K562 (cell line): ENCODE measurements at regions not wholly inside any gene's neighbourhood (a gene's known extent, or its start where the extent isn't known, plus 50 kb on each side); places are given as distances from the start of the nearest gene placed in this dataset.

Experiments
- ATAC-seq: fragments of 200-7000 bp; cut with Tn5 transposase; 3 replicates; pipeline ENCODE4 v1.9.1; 2020; ENCODE audit warnings: moderate library complexity
- BruUV-seq: library from RNA; stranded (reverse); fragments of 400-500 nt; replicated peaks from 2 replicates; lab custom pipeline; 2021; lab: Mats Ljungman, UMichigan
- CTCF ChIA-PET: fragments of 300-600 bp; formaldehyde crosslinking; extraction: SDS; loops from one replicate; lab custom pipeline; 2021; ENCODE audit warnings: low intra/inter-chr PET ratio; lab: Yijun Ruan, JAX
- POLR2A ChIA-PET: fragments of 300-600, 350-650 bp; sonication (Branson Sonifier 250); formaldehyde crosslinking; extraction: SDS; loops from one replicate; lab custom pipeline; 2021; ENCODE audit warnings: antibody characterized with exemption, inconsistent platforms; lab: Yijun Ruan, JAX
- DNase-seq, 4 experiments: peaks; one replicate each; pipeline versions ENCODE4 v3.0.0 to v3.0.0-alpha.2; 2011 to 2018; ENCODE audit warnings: low spot score in 3 of 4, mixed read lengths in 3 of 4; ENCODE audit errors: extremely low read depth in 1 of 4
- FAIRE-seq: peaks from 2 replicates; lab custom pipeline; 2011; peaks lifted over from hg19 to GRCh38; lab: Jason Lieb, UNC
- H2AFZ ChIP-seq: 2 replicates; pipeline ENCODE4 v1.6.0; 2011; ENCODE audit warnings: low read depth, low read length, control low read depth, inconsistent platforms
- H3K27ac ChIP-seq: fragments of 200-600 bp; 3 replicates; pipeline ENCODE4 v1.8.0; 2011; ENCODE audit warnings: low read depth, mild to moderate bottlenecking, control low read depth, inconsistent platforms, low read length, moderate library complexity, mixed read lengths; ENCODE audit errors: extremely low read depth
- H3K27me3 ChIP-seq, 2 experiments: fragments of 300-600 bp in 1 of 2; 2 replicates in 1 of 2; 3 replicates in 1 of 2; pipeline versions ENCODE4 v1.6.0 to v1.8.0; 2011; ENCODE audit warnings: inconsistent platforms in 2 of 2, low read length in 2 of 2, mild to moderate bottlenecking in 1 of 2, mixed read lengths in 1 of 2, moderate library complexity in 1 of 2; ENCODE audit not compliant: control insufficient read depth in 2 of 2, insufficient read depth in 2 of 2
- H3K36me3 ChIP-seq: fragments of 300-600 bp; 3 replicates; pipeline ENCODE4 v1.8.0; 2011; ENCODE audit warnings: mild to moderate bottlenecking, low read length, inconsistent platforms; ENCODE audit not compliant: control insufficient read depth, insufficient read depth
- H3K4me1 ChIP-seq, 2 experiments: fragments of 200-600 bp in 1 of 2; replicated peaks in 1 of 2; 2 replicates in 1 of 2; 3 replicates in 1 of 2; pipeline versions ENCODE4 v1.5.1 to v1.8.0; 2011; ENCODE audit warnings: inconsistent platforms in 2 of 2, low read length in 2 of 2, mild to moderate bottlenecking in 1 of 2, mixed read lengths in 1 of 2, moderate library complexity in 1 of 2; ENCODE audit not compliant: control insufficient read depth in 2 of 2, insufficient read depth in 2 of 2
- H3K4me2 ChIP-seq: 2 replicates; pipeline ENCODE4 v1.6.1; 2011; ENCODE audit warnings: low read length, control low read depth, inconsistent platforms, mixed read lengths; ENCODE audit not compliant: insufficient read depth
- H3K4me3 ChIP-seq: fragments of 200-600 bp; sonication (generic), shearing (Covaris generic); 2 replicates; pipeline ENCODE4 v1.5.1; 2016; ENCODE audit warnings: control low read depth, inconsistent platforms
- H3K79me2 ChIP-seq: fragments of 200-600 bp; 3 replicates; pipeline ENCODE4 v1.8.0; 2011; ENCODE audit warnings: low read length, inconsistent platforms; ENCODE audit not compliant: control insufficient read depth, insufficient read depth
- H3K9ac ChIP-seq, 2 experiments: 2 replicates each; pipeline versions ENCODE4 v1.6.0 to v1.6.1; 2011; ENCODE audit warnings: low read depth in 2 of 2, low read length in 2 of 2, control low read depth in 1 of 2, inconsistent platforms in 1 of 2, mild to moderate bottlenecking in 1 of 2, mixed read lengths in 1 of 2; ENCODE audit not compliant: insufficient read depth in 1 of 2
- H3K9me1 ChIP-seq: one replicate; pipeline ENCODE4 v1.6.0; 2011; ENCODE audit warnings: inconsistent platforms, mild to moderate bottlenecking, low read length, moderate library complexity; ENCODE audit not compliant: control insufficient read depth, insufficient read depth
- H3K9me3 ChIP-seq: replicated peaks from 2 replicates; pipeline ENCODE4 v1.5.1; 2011; ENCODE audit warnings: low read depth, low read length, inconsistent platforms; ENCODE audit not compliant: control insufficient read depth, insufficient read depth
- H4K20me1 ChIP-seq: replicated peaks from 2 replicates; pipeline ENCODE4 v1.6.1; 2011; ENCODE audit warnings: low read length, inconsistent platforms, mixed read lengths; ENCODE audit not compliant: control insufficient read depth, insufficient read depth
- CEBPB ChIP-seq: fragments of 450-650 bp; IDR thresholded peaks from 2 replicates; pipeline ENCODE4 v1.6.1; 2016; ENCODE audit warnings: missing genetic modification characterization, missing compliant biosample characterization
- E2F6 ChIP-seq, 2 experiments: IDR thresholded peaks; 2 replicates each; pipeline ENCODE4 v1.6.1; 2011; ENCODE audit warnings: borderline replicate concordance in 1 of 2, control low read depth in 1 of 2, low read depth in 1 of 2, low read length in 1 of 2, mild to moderate bottlenecking in 1 of 2, mixed read lengths in 1 of 2, moderate library complexity in 1 of 2; ENCODE audit not compliant: insufficient read depth in 1 of 2, insufficient read length in 1 of 2, poor library complexity in 1 of 2, severe bottlenecking in 1 of 2; ENCODE audit errors: extremely low read depth in 1 of 2
- FOXJ2 ChIP-seq: fragments of 200-800 bp; sonication (Bioruptor generic); IDR thresholded peaks from 2 replicates; pipeline ENCODE4 v1.6.1; 2016; ENCODE audit warnings: missing genetic modification characterization, missing compliant biosample characterization
- IRF2 ChIP-seq: sonication (generic); formaldehyde crosslinking; IDR thresholded peaks from 2 replicates; pipeline ENCODE4 v1.8.1; 2022; ENCODE audit warnings: mild to moderate bottlenecking, missing genetic modification reagents
- MITF ChIP-seq: IDR thresholded peaks from 2 replicates; pipeline ENCODE4 v1.6.1; 2014; ENCODE audit warnings: antibody characterized with exemption
- PHF21A ChIP-seq: fragments of 450-650 bp; IDR thresholded peaks from 2 replicates; pipeline ENCODE4 v1.6.1; 2017; ENCODE audit warnings: low read depth, borderline replicate concordance
- YBX1 ChIP-seq: fragments of 450-650 bp; IDR thresholded peaks from 2 replicates; pipeline ENCODE4 v1.7.1; 2016; ENCODE audit warnings: mild to moderate bottlenecking
- ZNF12 ChIP-seq: sonication (generic); formaldehyde crosslinking; IDR thresholded peaks from 2 replicates; pipeline ENCODE4 v1.4.0; 2020; ENCODE audit warnings: mild to moderate bottlenecking, missing genetic modification reagents
- WGBS: fragments of 100-300 bp; shearing (Covaris generic); methylation state at CpG from one replicate; pipeline ENCODE4 v1.1.6; 2016; ENCODE audit warnings: low coverage, mixed read lengths; ENCODE audit not compliant: insufficient coverage; ENCODE audit errors: missing lambda C conversion rate; 5-methylcytosine and 5-hydroxymethylcytosine counted together
- in situ Hi-C: fragments of 300-500 bp; cut with MboI; formaldehyde crosslinking; loops from 4 replicates; pipeline ENCODE4 v1.15.0; 2018; ENCODE audit warnings: inconsistent platforms, mixed read lengths
- intact Hi-C: fragments of 100-400 bp; cut with micrococcal nuclease; formaldehyde crosslinking; loops from 2 replicates; pipeline ENCODE4 v1.14.2; 2022

GRCh38 chr5:12413075-12413474 is 508.8 kb upstream of the CTNND2 start (continued):
- TF ChIP-seq FOXJ2 (tag) (no peak), ZNF12 (CRISPR knock-in tag) (no peak), CEBPB (tag) (no peak), PHF21A (no peak), IRF2 (CRISPR knock-in tag) (no peak), MITF (no peak)

GRCh38 chr5:12399868-12400267 is 495.6 kb upstream of the CTNND2 start:
- in situ Hi-C loops: no loop called here
- 6% methylated on average over 2 of the region's 2 CpGs for WGBS

More at GRCh38 chr5:12399868-12400267, 495.6 kb upstream of the CTNND2 start:
- no peaks in the 10 kb centered on the region for H4K20me1 ChIP-seq
- BruUV-seq: no TSS peak
- H3K79me2 ChIP-seq: no peaks in the 10 kb centered on the region
- DNase-seq (no peak), FAIRE-seq (no peak), ATAC-seq (no peak)
- POLR2A ChIA-PET: no interaction called here
- H3K9me1 ChIP-seq: no peaks in the 10 kb centered on the region
- H3K36me3 ChIP-seq: no peaks in the 10 kb centered on the region
- CTCF ChIA-PET: no interaction called here
- intact Hi-C loops: no loop called here
- no peaks in the 10 kb centered on the region for H3K9me3 ChIP-seq
- H3K27ac ChIP-seq: no peak overlapping the region
- H3K27me3 ChIP-seq: no peaks in the 10 kb centered on the region
- H3K9ac ChIP-seq: no peak overlapping the region
- TF ChIP-seq E2F6 (IDR thresholded peaks at IDR 0.05; ENCODE audit: borderline replicate concordance in 1 of 2, extremely low read depth in 1 of 2, insufficient read depth in 1 of 2, insufficient read length in 1 of 2, low read depth in 1 of 2, low read length in 1 of 2, poor library complexity in 1 of 2, severe bottlenecking in 1 of 2): no peak
- TF ChIP-seq YBX1: no peak
- H2AFZ ChIP-seq: no peak overlapping the region
- no peak overlapping the region for H3K4me3 ChIP-seq
- H3K4me1 ChIP-seq: no peaks in the 10 kb centered on the region
- H3K4me2 ChIP-seq: no peak overlapping the region
